ENCODE measurements at regions not wholly inside any gene's neighbourhood (a gene's known extent, or its start where the extent isn't known, plus 50 kb on each side); places are given as distances from the start of the nearest gene placed in this dataset.

- no peak overlapping the region for H3K4me3 Mint-ChIP-seq
- no peak overlapping the region for H3K9ac ChIP-seq
- no peak overlapping the region for H3K4me2 ChIP-seq
- H3K27ac ChIP-seq, result no peak overlapping the region
- H2AFZ ChIP-seq (replicated peaks), result no peak overlapping the region
- H3K9me3 Mint-ChIP-seq, result peaks cover 16% of the 10 kb centered on the region
- H3K4me3 ChIP-seq, result no peak overlapping the region
- peaks cover 2% of the 10 kb centered on the region for H3K36me3 Mint-ChIP-seq
- TF ChIP-seq EZH2phosphoT487 (IDR thresholded peaks at IDR 0.05) (no peak), EZH2 (IDR thresholded peaks at IDR 0.05) (no peak), CTCF (IDR thresholded peaks at IDR 0.05) (no peak)
- no peak for DNase-seq (ENCODE audit: low spot score)
- no peak overlapping the region for H3K27ac Mint-ChIP-seq
- H3K27me3 ChIP-seq, result no peaks in the 10 kb centered on the region
- H3K36me3 ChIP-seq, result no peaks in the 10 kb centered on the region
- H3K4me1 ChIP-seq, result no peaks in the 10 kb centered on the region
- no peaks in the 10 kb centered on the region for H4K20me1 ChIP-seq (ENCODE audit: low read depth)
- no peaks in the 10 kb centered on the region for H3K79me2 ChIP-seq (ENCODE audit: low read depth)
- peaks cover 2% of the 10 kb centered on the region for H3K4me1 Mint-ChIP-seq
- H3F3A ChIP-seq (ENCODE audit: low read depth), result no peaks in the 10 kb centered on the region
- no peaks in the 10 kb centered on the region for H3K27me3 Mint-ChIP-seq (ENCODE audit: insufficient read depth, low read depth)
- peaks cover 6% of the 10 kb centered on the region for H3K9me3 ChIP-seq (ENCODE audit: low read depth)
Observed at GRCh38 chr21:21963911-21964310, 965.7 kb downstream of the NCAM2 start.

- no peaks in the 10 kb centered on the region for H3K27me3 Mint-ChIP-seq (ENCODE audit: insufficient read depth, low read depth)
- Histone ChIP-seq H3K9ac (no peak overlapping the region), H4K20me1 (ENCODE audit: low read depth) (no peaks in the 10 kb centered on the region), H3K79me2 (ENCODE audit: low read depth) (no peaks in the 10 kb centered on the region), H2AFZ (replicated peaks) (no peak overlapping the region), H3K9me3 (ENCODE audit: low read depth) (peaks cover 6% of the 10 kb centered on the region), H3K36me3 (no peaks in the 10 kb centered on the region), H3K27me3 (no peaks in the 10 kb centered on the region), H3K4me2 (no peak overlapping the region), H3K27ac (no peak overlapping the region), H3F3A (ENCODE audit: low read depth) (no peaks in the 10 kb centered on the region), H3K4me1 (no peaks in the 10 kb centered on the region), H3K4me3 (no peak overlapping the region)
- peaks cover 13% of the 10 kb centered on the region for H3K9me3 Mint-ChIP-seq
- DNase-seq (ENCODE audit: low spot score), result no peak
- no peak overlapping the region for H3K4me3 Mint-ChIP-seq
- H3K4me1 Mint-ChIP-seq, result peaks cover 6% of the 10 kb centered on the region
- no peak for TF ChIP-seq EZH2phosphoT487 (IDR thresholded peaks at IDR 0.05)
- no peak for TF ChIP-seq CTCF (IDR thresholded peaks at IDR 0.05)
- no peak for TF ChIP-seq EZH2 (IDR thresholded peaks at IDR 0.05)
- H3K27ac Mint-ChIP-seq, result no peak overlapping the region
- H3K36me3 Mint-ChIP-seq, result no peaks in the 10 kb centered on the region
Observed at GRCh38 chr21:21968810-21969209, 970.6 kb downstream of the NCAM2 start.

- Mint-ChIP-seq H3K27ac (no peak overlapping the region), H3K36me3 (no peaks in the 10 kb centered on the region), H3K4me1 (peaks cover 6% of the 10 kb centered on the region), H3K9me3 (peaks cover 10% of the 10 kb centered on the region), H3K4me3 (no peak overlapping the region), H3K27me3 (ENCODE audit: insufficient read depth, low read depth) (no peaks in the 10 kb centered on the region)
- no peaks in the 10 kb centered on the region for H3K4me1 ChIP-seq
- H4K20me1 ChIP-seq (ENCODE audit: low read depth), result no peaks in the 10 kb centered on the region
- H3K36me3 ChIP-seq, result no peaks in the 10 kb centered on the region
- no peak overlapping the region for H3K4me3 ChIP-seq
- no peaks in the 10 kb centered on the region for H3K79me2 ChIP-seq (ENCODE audit: low read depth)
- no peak for DNase-seq (ENCODE audit: low spot score)
- no peaks in the 10 kb centered on the region for H3K27me3 ChIP-seq
- H3F3A ChIP-seq (ENCODE audit: low read depth), result no peaks in the 10 kb centered on the region
- H3K27ac ChIP-seq, result no peak overlapping the region
- H3K9me3 ChIP-seq (ENCODE audit: low read depth), result peaks cover 6% of the 10 kb centered on the region
- H3K4me2 ChIP-seq, result no peak overlapping the region
- no peak overlapping the region for H2AFZ ChIP-seq (replicated peaks)
- TF ChIP-seq CTCF (IDR thresholded peaks at IDR 0.05) (no peak), EZH2 (IDR thresholded peaks at IDR 0.05) (no peak), EZH2phosphoT487 (IDR thresholded peaks at IDR 0.05) (no peak)
- no peak overlapping the region for H3K9ac ChIP-seq
Observed at GRCh38 chr21:21969211-21969610, 971.0 kb downstream of the NCAM2 start.

Data from neural progenitor cell (in vitro differentiated cells).